ENCODE measurements at regions not wholly inside any gene's neighbourhood (a gene's known extent, or its start where the extent isn't known, plus 50 kb on each side); places are given as distances from the start of the nearest gene placed in this dataset.

- Histone ChIP-seq H3K4me1 (ENCODE audit: low read length) (no peaks in the 10 kb centered on the region), H3K9me3 (ENCODE audit: low read length) (peaks cover 26% of the 10 kb centered on the region), H3K79me2 (ENCODE audit: low read length) (no peaks in the 10 kb centered on the region), H3K9me2 (replicated peaks; ENCODE audit: insufficient read depth, low read length) (no peaks in the 10 kb centered on the region), H3K4me2 (ENCODE audit: low read depth, low read length, poor library complexity, severe bottlenecking) (no peak overlapping the region), H2AFZ (ENCODE audit: low read length) (no peak overlapping the region), H3K27ac (ENCODE audit: low read length) (no peak overlapping the region), H3K36me3 (ENCODE audit: insufficient read depth, low read length) (no peaks in the 10 kb centered on the region; the same call in 1 of the 2 replicates), H3K9ac (ENCODE audit: low read length) (no peak overlapping the region), H3K4me3 (ENCODE audit: low read length) (no peak overlapping the region), H4K20me1 (ENCODE audit: insufficient read depth, low read depth, low read length) (no peaks in the 10 kb centered on the region), H3K27me3 (ENCODE audit: low read length) (no peaks in the 10 kb centered on the region)
- no peak for DNase-seq
Measured at GRCh38 chr15:96047255-96047931, 283.1 kb upstream of the NR2F2 start.

GRCh38 chr15:96049323-96049722 lies 281.2 kb upstream of the NR2F2 start:
- no peak overlapping the region for H3K4me3 ChIP-seq (ENCODE audit: low read length)
- DNase-seq, result no peak
- no peaks in the 10 kb centered on the region; the same call in 1 of the 2 replicates for H3K36me3 ChIP-seq (ENCODE audit: insufficient read depth, low read length)
- no peak overlapping the region for H3K9ac ChIP-seq (ENCODE audit: low read length)
- H3K4me2 ChIP-seq (ENCODE audit: low read depth, low read length, poor library complexity, severe bottlenecking), result no peak overlapping the region
- H3K4me1 ChIP-seq (ENCODE audit: low read length), result no peaks in the 10 kb centered on the region
- no peak overlapping the region for H2AFZ ChIP-seq (ENCODE audit: low read length)
- H3K9me2 ChIP-seq (replicated peaks; ENCODE audit: insufficient read depth, low read length), result no peaks in the 10 kb centered on the region
- no peaks in the 10 kb centered on the region for H3K27me3 ChIP-seq (ENCODE audit: low read length)
- H3K9me3 ChIP-seq (ENCODE audit: low read length), result peaks cover 26% of the 10 kb centered on the region
- H4K20me1 ChIP-seq (ENCODE audit: insufficient read depth, low read depth, low read length), result no peaks in the 10 kb centered on the region
- no peak overlapping the region for H3K27ac ChIP-seq (ENCODE audit: low read length)
- H3K79me2 ChIP-seq (ENCODE audit: low read length), result no peaks in the 10 kb centered on the region

GRCh38 chr15:96049766-96050165 lies 280.7 kb upstream of the NR2F2 start:
- DNase-seq, result no peak
- no peaks in the 10 kb centered on the region for H4K20me1 ChIP-seq (ENCODE audit: insufficient read depth, low read depth, low read length)
- no peak overlapping the region for H2AFZ ChIP-seq (ENCODE audit: low read length)
- H3K4me3 ChIP-seq (ENCODE audit: low read length), result no peak overlapping the region
- H3K79me2 ChIP-seq (ENCODE audit: low read length), result no peaks in the 10 kb centered on the region
- H3K36me3 ChIP-seq (ENCODE audit: insufficient read depth, low read length), result no peaks in the 10 kb centered on the region; the same call in 1 of the 2 replicates
- no peaks in the 10 kb centered on the region for H3K9me2 ChIP-seq (replicated peaks; ENCODE audit: insufficient read depth, low read length)
- no peaks in the 10 kb centered on the region for H3K27me3 ChIP-seq (ENCODE audit: low read length)
- no peak overlapping the region for H3K27ac ChIP-seq (ENCODE audit: low read length)
- peaks cover 26% of the 10 kb centered on the region for H3K9me3 ChIP-seq (ENCODE audit: low read length)
- H3K4me1 ChIP-seq (ENCODE audit: low read length), result no peaks in the 10 kb centered on the region
- no peak overlapping the region for H3K9ac ChIP-seq (ENCODE audit: low read length)
- no peak overlapping the region for H3K4me2 ChIP-seq (ENCODE audit: low read depth, low read length, poor library complexity, severe bottlenecking)

GRCh38 chr15:96051598-96051997 lies 278.9 kb upstream of the NR2F2 start:
- Histone ChIP-seq H3K4me3 (ENCODE audit: low read length) (no peak overlapping the region), H3K4me2 (ENCODE audit: low read depth, low read length, poor library complexity, severe bottlenecking) (no peak overlapping the region), H3K4me1 (ENCODE audit: low read length) (no peaks in the 10 kb centered on the region)

GRCh38 chr15:96052154-96052553 lies 278.3 kb upstream of the NR2F2 start:
- Histone ChIP-seq H3K79me2 (ENCODE audit: low read length) (no peaks in the 10 kb centered on the region), H3K4me1 (ENCODE audit: low read length) (no peaks in the 10 kb centered on the region), H3K9me2 (replicated peaks; ENCODE audit: insufficient read depth, low read length) (no peaks in the 10 kb centered on the region), H3K36me3 (ENCODE audit: insufficient read depth, low read length) (no peaks in the 10 kb centered on the region; the same call in 1 of the 2 replicates), H3K4me2 (ENCODE audit: low read depth, low read length, poor library complexity, severe bottlenecking) (no peak overlapping the region), H3K27me3 (ENCODE audit: low read length) (no peaks in the 10 kb centered on the region), H2AFZ (ENCODE audit: low read length) (no peak overlapping the region), H4K20me1 (ENCODE audit: insufficient read depth, low read depth, low read length) (no peaks in the 10 kb centered on the region), H3K9ac (ENCODE audit: low read length) (no peak overlapping the region), H3K4me3 (ENCODE audit: low read length) (no peak overlapping the region), H3K27ac (ENCODE audit: low read length) (no peak overlapping the region), H3K9me3 (ENCODE audit: low read length) (peaks cover 21% of the 10 kb centered on the region)
- DNase-seq, result no peak

More at GRCh38 chr15:96051598-96051997, 278.9 kb upstream of the NR2F2 start:
- Histone ChIP-seq H3K36me3 (ENCODE audit: insufficient read depth, low read length) (no peaks in the 10 kb centered on the region; the same call in 1 of the 2 replicates), H3K9me3 (ENCODE audit: low read length) (peaks cover 21% of the 10 kb centered on the region), H4K20me1 (ENCODE audit: insufficient read depth, low read depth, low read length) (no peaks in the 10 kb centered on the region), H3K9ac (ENCODE audit: low read length) (no peak overlapping the region), H3K9me2 (replicated peaks; ENCODE audit: insufficient read depth, low read length) (no peaks in the 10 kb centered on the region), H3K79me2 (ENCODE audit: low read length) (no peaks in the 10 kb centered on the region), H2AFZ (ENCODE audit: low read length) (no peak overlapping the region), H3K27ac (ENCODE audit: low read length) (no peak overlapping the region), H3K27me3 (ENCODE audit: low read length) (no peaks in the 10 kb centered on the region)
- no peak for DNase-seq

- Histone ChIP-seq H3K27ac (ENCODE audit: low read length) (no peak overlapping the region), H3K9me2 (replicated peaks; ENCODE audit: insufficient read depth, low read length) (no peaks in the 10 kb centered on the region), H3K79me2 (ENCODE audit: low read length) (no peaks in the 10 kb centered on the region), H3K9ac (ENCODE audit: low read length) (no peak overlapping the region), H3K9me3 (ENCODE audit: low read length) (peaks cover 21% of the 10 kb centered on the region), H3K4me1 (ENCODE audit: low read length) (no peaks in the 10 kb centered on the region), H3K4me3 (ENCODE audit: low read length) (no peak overlapping the region), H3K36me3 (ENCODE audit: insufficient read depth, low read length) (no peaks in the 10 kb centered on the region), H3K4me2 (ENCODE audit: low read depth, low read length, poor library complexity, severe bottlenecking) (no peak overlapping the region), H4K20me1 (ENCODE audit: insufficient read depth, low read depth, low read length) (no peaks in the 10 kb centered on the region), H3K27me3 (ENCODE audit: low read length) (no peaks in the 10 kb centered on the region), H2AFZ (ENCODE audit: low read length) (no peak overlapping the region)
- DNase-seq, result no peak
Measured at GRCh38 chr15:96052572-96053030, 277.9 kb upstream of the NR2F2 start.

GRCh38 chr15:96053031-96053780 lies 277.3 kb upstream of the NR2F2 start:
- Histone ChIP-seq H2AFZ (ENCODE audit: low read length) (no peak overlapping the region), H3K27ac (ENCODE audit: low read length) (no peak overlapping the region), H3K4me2 (ENCODE audit: low read depth, low read length, poor library complexity, severe bottlenecking) (no peak overlapping the region)

GRCh38 chr15:96053781-96054428 lies 276.6 kb upstream of the NR2F2 start:
- Histone ChIP-seq H4K20me1 (ENCODE audit: insufficient read depth, low read depth, low read length) (no peaks in the 10 kb centered on the region), H3K4me3 (ENCODE audit: low read length) (no peak overlapping the region), H3K4me2 (ENCODE audit: low read depth, low read length, poor library complexity, severe bottlenecking) (no peak overlapping the region), H3K9me2 (replicated peaks; ENCODE audit: insufficient read depth, low read length) (no peaks in the 10 kb centered on the region), H3K79me2 (ENCODE audit: low read length) (no peaks in the 10 kb centered on the region), H3K9me3 (ENCODE audit: low read length) (peaks cover 15% of the 10 kb centered on the region), H3K27me3 (ENCODE audit: low read length) (no peaks in the 10 kb centered on the region), H3K9ac (ENCODE audit: low read length) (no peak overlapping the region), H3K36me3 (ENCODE audit: insufficient read depth, low read length) (no peaks in the 10 kb centered on the region), H3K4me1 (ENCODE audit: low read length) (no peaks in the 10 kb centered on the region), H3K27ac (ENCODE audit: low read length) (no peak overlapping the region), H2AFZ (ENCODE audit: low read length) (no peak overlapping the region)
- no peak for DNase-seq

More at GRCh38 chr15:96053031-96053780, 277.3 kb upstream of the NR2F2 start:
- Histone ChIP-seq H3K4me3 (ENCODE audit: low read length) (no peak overlapping the region), H3K4me1 (ENCODE audit: low read length) (no peaks in the 10 kb centered on the region), H3K79me2 (ENCODE audit: low read length) (no peaks in the 10 kb centered on the region), H3K9me3 (ENCODE audit: low read length) (peaks cover 19% of the 10 kb centered on the region), H4K20me1 (ENCODE audit: insufficient read depth, low read depth, low read length) (no peaks in the 10 kb centered on the region), H3K9ac (ENCODE audit: low read length) (no peak overlapping the region), H3K27me3 (ENCODE audit: low read length) (no peaks in the 10 kb centered on the region), H3K9me2 (replicated peaks; ENCODE audit: insufficient read depth, low read length) (no peaks in the 10 kb centered on the region), H3K36me3 (ENCODE audit: insufficient read depth, low read length) (no peaks in the 10 kb centered on the region)
- DNase-seq, result no peak

All from Karpas-422 (cell line).